Loucy (cell line): ENCODE measurements at regions not wholly inside any gene's neighbourhood (a gene's known extent, or its start where the extent isn't known, plus 50 kb on each side); places are given as distances from the start of the nearest gene placed in this dataset.

Source experiments
- H2AFZ ChIP-seq: fragments of 200-600 bp; sonication (generic); 2 replicates; pipeline ENCODE4 v1.6.0; 2016; ENCODE audit warnings: antibody characterized with exemption, mild to moderate bottlenecking, low read length, moderate library complexity
- H3F3A ChIP-seq: fragments of 200-600 bp; 2 replicates; pipeline ENCODE4 v1.6.0; 2016; ENCODE audit warnings: antibody characterized with exemption, low read depth, mild to moderate bottlenecking
- H3K27me3 ChIP-seq: fragments of 200-600 bp; sonication (generic); 2 replicates; pipeline ENCODE4 v1.6.1; 2014; ENCODE audit warnings: low read length, mild to moderate bottlenecking; ENCODE audit not compliant: insufficient read depth, poor library complexity, severe bottlenecking
- H3K36me3 ChIP-seq: fragments of 200-600 bp; sonication (generic); 2 replicates; pipeline ENCODE4 v1.6.1; 2016; ENCODE audit warnings: low read length; ENCODE audit not compliant: insufficient read depth
- H3K4me1 ChIP-seq: fragments of 200-600 bp; sonication (generic); 2 replicates; pipeline ENCODE4 v1.5.1; 2014; ENCODE audit warnings: low read length, mild to moderate bottlenecking; ENCODE audit not compliant: insufficient read depth, poor library complexity, severe bottlenecking
- H3K4me2 ChIP-seq: fragments of 200-600 bp; sonication (generic); 2 replicates; pipeline ENCODE4 v1.6.0; 2014; ENCODE audit warnings: antibody characterized with exemption, low read length, low read depth, mild to moderate bottlenecking; ENCODE audit not compliant: poor library complexity, severe bottlenecking
- H3K4me3 ChIP-seq: fragments of 200-600 bp; sonication (generic); 2 replicates; pipeline ENCODE4 v1.5.1; 2014; ENCODE audit warnings: low read length, mild to moderate bottlenecking, mixed read lengths; ENCODE audit not compliant: poor library complexity, severe bottlenecking
- H3K79me2 ChIP-seq: fragments of 200-600 bp; sonication (generic); 2 replicates; pipeline ENCODE4 v1.6.1; 2014; ENCODE audit warnings: low read length; ENCODE audit not compliant: insufficient read depth
- H3K9ac ChIP-seq: fragments of 200-600 bp; sonication (generic); 2 replicates; pipeline ENCODE4 v1.6.0; 2014; ENCODE audit warnings: mild to moderate bottlenecking, low read depth, low read length, moderate library complexity; ENCODE audit not compliant: poor library complexity, severe bottlenecking
- H3K9me2 ChIP-seq: fragments of 200-600 bp; sonication (generic); replicated peaks from 2 replicates; pipeline ENCODE4 v1.6.1; 2016; ENCODE audit warnings: low read depth, low read length, mixed read lengths
- H3K9me3 ChIP-seq: fragments of 200-600 bp; sonication (generic); 2 replicates; pipeline ENCODE4 v1.6.1; 2014; ENCODE audit warnings: mild to moderate bottlenecking, antibody characterized with exemption, low read length, low read depth; ENCODE audit not compliant: insufficient read depth
- H4K20me1 ChIP-seq: fragments of 200-600 bp; sonication (generic); 2 replicates; pipeline ENCODE4 v1.6.0; 2014; ENCODE audit warnings: antibody characterized with exemption, low read length, mild to moderate bottlenecking; ENCODE audit not compliant: insufficient read depth, poor library complexity, severe bottlenecking
- CTCF ChIP-seq: fragments of 200-600 bp; sonication (generic); conservative IDR thresholded peaks from 2 replicates; pipeline ENCODE4 v1.5.1; 2014; ENCODE audit warnings: mild to moderate bottlenecking, antibody characterized with exemption, low read length
- EZH2phosphoT487 ChIP-seq: fragments of 200-600 bp; IDR thresholded peaks from 2 replicates; pipeline ENCODE4 v1.6.1; 2018; ENCODE audit warnings: antibody characterized with exemption, mild to moderate bottlenecking, moderate library complexity, borderline replicate concordance

DNA sequence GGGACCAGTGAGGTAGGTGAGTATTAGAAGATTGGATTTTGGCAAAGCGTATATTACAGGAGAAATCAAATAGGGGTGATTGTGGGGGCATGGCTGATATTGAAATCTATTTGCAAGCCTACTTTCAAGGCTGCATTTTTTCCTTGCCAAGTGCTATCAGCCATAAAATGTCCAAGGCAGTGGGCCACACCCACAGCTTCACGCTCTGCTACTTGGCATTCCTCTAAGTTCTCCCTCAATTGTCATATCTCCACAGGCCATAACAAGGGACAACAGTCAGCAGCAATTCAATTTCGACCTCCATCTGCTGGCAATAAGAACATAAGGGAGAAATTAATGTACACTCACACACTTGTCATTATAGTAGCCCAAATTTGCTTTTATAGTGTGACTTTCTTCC lies 667.1 kb upstream of the PKN2 start:
- no peaks in the 10 kb centered on the region for H3F3A ChIP-seq
- no peak overlapping the region for H3K4me3 ChIP-seq
- H3K36me3 ChIP-seq, result no peaks in the 10 kb centered on the region
- no peak for TF ChIP-seq EZH2phosphoT487
- no peak for TF ChIP-seq CTCF
- H3K27me3 ChIP-seq, result no peaks in the 10 kb centered on the region
- H2AFZ ChIP-seq, result no peak overlapping the region
- H3K4me2 ChIP-seq, result no peak overlapping the region
- H3K9ac ChIP-seq, result no peak overlapping the region
- no peaks in the 10 kb centered on the region for H3K9me2 ChIP-seq
- H4K20me1 ChIP-seq, result no peaks in the 10 kb centered on the region
- H3K4me1 ChIP-seq, result no peaks in the 10 kb centered on the region
- H3K79me2 ChIP-seq, result no peaks in the 10 kb centered on the region
- no peaks in the 10 kb centered on the region for H3K9me3 ChIP-seq

DNA sequence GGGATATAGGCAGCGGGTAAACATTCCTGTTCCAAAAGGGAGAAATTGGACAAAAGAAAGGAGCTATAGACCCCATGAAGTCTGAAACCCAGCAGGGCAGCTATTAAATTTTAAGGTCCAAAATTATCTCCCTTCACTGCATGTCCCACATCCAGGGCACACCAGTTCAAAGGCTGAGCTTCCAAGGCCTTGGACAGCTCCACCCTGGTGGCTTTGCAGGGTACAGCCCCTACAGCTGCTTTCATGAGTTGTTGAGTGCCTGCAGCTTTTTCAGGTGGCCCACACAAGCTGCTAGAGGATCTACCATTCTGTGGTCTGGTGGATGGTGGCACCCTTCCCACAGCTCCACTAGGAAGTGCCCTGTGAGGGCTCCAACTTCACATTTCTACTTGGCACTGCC lies 662.5 kb upstream of the PKN2 start:
- Histone ChIP-seq H3K36me3 (no peaks in the 10 kb centered on the region), H2AFZ (no peak overlapping the region), H3K27me3 (no peaks in the 10 kb centered on the region), H3K4me3 (no peak overlapping the region), H3K9me2 (no peaks in the 10 kb centered on the region), H3K4me2 (no peak overlapping the region), H3K9me3 (no peaks in the 10 kb centered on the region), H3K79me2 (no peaks in the 10 kb centered on the region), H3K4me1 (no peaks in the 10 kb centered on the region), H4K20me1 (no peaks in the 10 kb centered on the region), H3K9ac (no peak overlapping the region), H3F3A (no peaks in the 10 kb centered on the region)
- TF ChIP-seq EZH2phosphoT487, result no peak
- TF ChIP-seq CTCF, result no peak; the same call in 1 of the 2 replicates

GRCh38 chr1:88022516-88022915 lies 661.6 kb upstream of the PKN2 start:
- Histone ChIP-seq H3K79me2 (no peaks in the 10 kb centered on the region), H3K9me3 (no peaks in the 10 kb centered on the region), H3K36me3 (no peaks in the 10 kb centered on the region), H3K9ac (no peak overlapping the region), H3K4me2 (no peak overlapping the region), H3K4me1 (no peaks in the 10 kb centered on the region), H3K27me3 (no peaks in the 10 kb centered on the region), H4K20me1 (no peaks in the 10 kb centered on the region), H3F3A (no peaks in the 10 kb centered on the region), H2AFZ (no peak overlapping the region), H3K9me2 (no peaks in the 10 kb centered on the region), H3K4me3 (no peak overlapping the region)
- TF ChIP-seq CTCF (no peak), EZH2phosphoT487 (no peak)
